Posterior cingulate gyrus (tissue), 11 donors: ENCODE measurements at regions not wholly inside any gene's neighbourhood (a gene's known extent, or its start where the extent isn't known, plus 50 kb on each side); places are given as distances from the start of the nearest gene placed in this dataset.
"Not testable (repeated sequence)": the region's sequence is repeated elsewhere in the genome, so short reads cannot be mapped to it uniquely, and the experiment has no call there.

Source experiments
- DNase-seq, 10 donors: peaks; one replicate each; pipeline versions ENCODE4 v3.0.0 to v3.0.0-alpha.2; 2020 to 2021; ENCODE audit warnings: mixed read lengths in 3 of 10
- intact Hi-C: fragments of 100-400 bp; cut with DNase I; formaldehyde crosslinking; loops from one replicate; pipeline ENCODE4 v1.15.1; 2023

DNA sequence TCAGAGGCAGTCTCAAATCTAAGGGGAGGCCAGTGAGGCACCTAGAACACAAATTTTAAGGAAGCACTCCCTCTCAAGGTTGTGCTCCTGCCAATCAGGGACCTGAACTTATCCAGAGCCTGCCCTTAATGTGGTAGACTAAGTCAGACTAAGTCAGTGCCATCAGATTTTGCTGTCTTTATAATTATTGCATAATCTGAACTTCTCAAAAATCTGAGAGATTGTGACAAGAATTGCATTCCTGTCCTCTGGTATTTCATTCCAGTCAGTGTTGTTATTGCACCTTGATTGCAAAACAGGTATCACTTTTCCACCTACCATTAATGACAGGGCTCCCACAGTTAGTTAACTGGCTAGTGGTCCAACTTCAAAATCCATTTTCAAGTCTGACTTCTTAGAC lies 197.1 kb upstream of the HCN1 start:
- no peak for DNase-seq
- intact Hi-C loops, result no loop called here

DNA sequence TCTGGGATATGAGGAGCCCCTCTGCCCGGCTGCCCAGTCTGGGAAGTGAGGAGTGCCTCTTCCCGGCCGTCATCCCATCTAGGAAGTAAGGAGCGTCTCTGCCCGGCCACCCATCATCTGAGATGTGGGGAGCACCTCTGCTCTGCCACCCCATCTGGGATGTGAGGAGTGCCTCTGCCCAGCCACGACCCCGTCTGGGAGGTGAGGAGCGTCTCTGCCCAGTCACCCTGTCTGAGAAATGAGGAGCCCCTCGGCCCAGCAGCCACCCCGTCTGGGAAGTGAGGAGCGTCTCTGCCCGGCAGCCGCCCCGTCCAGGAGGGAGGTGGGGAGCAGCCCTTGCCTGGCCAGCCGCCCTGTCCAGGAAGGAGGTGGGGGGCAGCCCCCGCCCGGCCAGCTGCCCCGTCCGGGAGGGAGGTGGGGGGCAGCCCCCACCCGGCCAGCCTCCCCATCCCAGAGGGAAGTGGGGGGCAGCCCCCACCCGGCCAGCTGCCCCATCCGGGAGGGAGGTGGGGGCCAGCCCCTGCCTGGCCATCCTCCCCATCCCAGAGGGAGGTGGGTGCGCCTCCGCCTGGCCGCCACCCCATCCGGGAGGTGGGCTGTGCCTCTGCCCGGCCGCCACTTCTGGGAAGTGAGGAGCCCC lies 194.4 kb upstream of the HCN1 start:
- intact Hi-C loops, result not testable (repeated sequence)
- DNase-seq, result peak in 2 of 10 donors; percentile 55 to 59

DNA sequence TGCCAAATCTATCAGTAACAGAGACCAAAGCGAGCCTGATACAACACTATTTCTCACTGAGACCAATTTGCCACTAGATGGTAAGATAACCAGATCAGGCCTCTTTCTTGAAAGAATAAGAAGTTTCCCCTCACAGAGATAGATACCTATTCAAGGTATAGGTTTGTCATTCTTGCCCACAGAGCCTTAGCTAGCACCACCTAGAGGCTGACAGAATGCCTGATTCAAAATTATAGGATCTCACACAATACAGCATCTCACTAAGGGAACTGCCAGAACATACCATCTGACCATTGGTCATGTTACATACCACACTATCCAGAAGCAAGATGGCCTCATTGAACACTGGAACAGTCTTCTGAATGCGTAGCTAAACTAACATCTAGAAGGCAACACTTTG lies 166.6 kb upstream of the HCN1 start:
- intact Hi-C loops, result no loop called here
- no peak for DNase-seq

DNA sequence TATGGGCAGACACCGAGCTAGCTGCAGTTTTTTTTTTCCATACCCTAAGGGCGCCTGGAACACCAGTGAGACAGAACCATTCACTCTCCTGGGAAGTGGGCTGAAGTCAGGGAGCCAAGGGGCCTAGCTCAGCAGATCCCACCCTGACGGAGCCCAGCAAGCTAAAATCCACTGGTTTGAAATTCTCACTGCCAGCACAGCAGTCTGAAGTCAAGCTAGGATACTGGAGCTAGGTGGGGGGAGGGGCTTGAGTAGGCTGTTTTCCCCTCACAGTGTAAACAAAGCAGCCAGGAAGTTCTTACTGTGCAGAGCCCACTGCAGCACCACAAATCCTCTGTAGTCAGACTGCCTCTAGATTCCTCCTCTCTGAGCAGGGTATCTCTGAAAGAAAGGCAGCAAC lies 151.7 kb upstream of the HCN1 start:
- intact Hi-C loops, result no loop called here

DNA sequence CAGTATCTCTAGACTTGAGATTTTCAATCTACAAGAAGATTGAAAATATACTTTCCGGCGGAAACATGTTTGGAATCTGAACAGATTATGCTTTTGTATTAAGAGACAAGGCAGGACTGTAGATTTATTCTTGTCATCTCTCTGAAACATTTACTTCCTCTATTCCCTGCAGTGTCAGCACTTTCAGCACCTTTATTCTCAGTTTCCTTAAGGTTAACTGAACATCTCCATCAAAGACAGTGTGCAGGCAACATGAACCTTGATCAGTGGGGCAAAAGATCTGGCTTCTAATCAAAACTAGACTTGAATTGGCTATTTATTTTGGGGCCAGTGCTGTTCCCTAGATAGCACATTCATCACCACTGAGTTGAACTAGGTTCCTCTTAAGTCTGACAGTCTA lies 129.9 kb upstream of the HCN1 start:
- intact Hi-C loops, result no loop called here

More for the DNA sequence above, 151.7 kb upstream of the HCN1 start:
- DNase-seq, result no peak

DNA sequence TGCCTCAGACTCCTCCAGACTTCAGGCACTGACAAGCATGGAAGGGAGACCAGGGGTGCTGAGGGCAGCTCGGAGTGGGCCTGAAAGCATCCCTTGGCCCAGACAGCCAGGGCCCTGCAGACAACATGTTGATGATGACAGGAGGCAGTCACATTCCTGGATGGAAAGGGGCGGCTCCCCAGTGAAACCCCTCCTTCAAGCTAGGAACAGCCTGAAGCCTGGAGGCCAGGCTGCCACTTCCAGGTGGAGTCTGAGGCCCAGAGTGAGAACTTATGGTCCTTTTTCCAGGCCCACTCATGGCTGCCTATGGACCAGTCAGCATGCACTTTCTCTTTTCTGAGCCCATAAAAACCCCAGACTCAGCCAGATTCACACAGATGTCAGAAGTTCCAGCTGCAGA lies 104.2 kb upstream of the HCN1 start:
- intact Hi-C loops, result no loop called here
- DNase-seq, result peak in 1 of 10 donors; percentile 70

More for the DNA sequence above, 129.9 kb upstream of the HCN1 start:
- DNase-seq, result no peak

DNA sequence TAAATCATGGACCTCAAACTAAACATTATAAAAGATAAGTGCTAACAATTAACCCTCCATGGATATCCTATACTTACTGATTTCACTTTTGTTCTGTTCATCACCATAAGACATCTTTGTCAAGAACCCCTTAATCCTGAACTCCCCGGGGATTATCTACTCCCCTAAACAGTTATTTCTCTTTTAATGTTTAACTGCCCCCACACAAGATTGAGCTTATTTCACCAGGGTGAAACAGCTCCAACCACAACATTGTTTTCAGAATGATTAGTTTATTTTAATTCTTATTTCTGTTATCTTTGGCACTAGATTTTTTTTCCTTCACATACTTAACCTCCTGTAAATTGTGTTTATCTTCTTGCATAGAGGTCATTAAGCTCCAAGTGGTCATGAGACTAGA lies 103.2 kb upstream of the HCN1 start:
- intact Hi-C loops, result no loop called here
- DNase-seq, result no peak

DNA sequence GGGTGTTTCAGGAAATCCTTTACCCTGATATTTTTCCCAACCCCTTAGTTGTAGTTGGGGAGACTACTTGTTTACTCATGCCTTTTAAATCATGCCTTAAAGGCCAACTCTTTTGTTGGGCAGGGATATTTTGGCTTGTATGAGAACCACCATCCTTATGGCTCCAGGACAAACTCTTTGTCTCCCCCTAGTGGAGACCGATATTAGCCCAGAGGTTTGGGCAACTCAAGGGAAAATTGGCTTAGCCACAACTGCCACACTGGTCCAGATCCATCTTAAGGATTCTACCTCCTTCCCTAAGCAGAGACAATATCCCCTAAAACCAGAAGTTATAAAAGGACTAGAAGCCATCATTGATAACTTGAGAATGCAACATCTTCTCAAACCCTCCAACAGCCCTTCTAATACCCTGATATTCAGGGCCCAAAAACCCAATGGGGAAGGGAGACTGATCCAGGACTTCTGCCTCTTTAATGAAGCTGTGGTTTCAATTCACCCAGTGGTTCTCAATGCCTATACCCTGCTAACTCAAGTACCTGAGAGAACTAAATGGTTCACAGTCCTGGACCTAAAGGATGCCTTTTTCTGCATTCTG lies 100.9 kb upstream of the HCN1 start:
- DNase-seq, result no peak
- intact Hi-C loops, result no loop called here

DNA sequence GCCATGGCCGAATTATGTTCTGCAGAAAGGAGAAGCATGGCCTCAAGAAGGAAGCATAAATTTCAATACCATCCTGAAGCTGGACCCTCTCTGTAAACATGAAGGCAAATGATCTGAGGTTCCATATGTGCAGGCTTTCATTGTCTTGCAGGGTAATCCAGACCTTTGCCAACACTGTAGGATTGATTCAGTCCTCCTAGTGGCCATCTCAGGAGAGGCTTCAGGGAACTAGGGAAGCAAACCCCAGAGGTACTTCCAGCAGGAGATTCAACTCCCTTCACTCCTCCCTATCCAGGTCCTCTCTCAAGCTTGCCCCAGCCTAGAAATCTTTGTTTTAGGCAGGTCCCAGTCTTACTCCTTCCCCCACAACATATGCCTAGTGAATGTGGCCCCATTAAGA lies 99.3 kb upstream of the HCN1 start:
- DNase-seq, result no peak
- intact Hi-C loops, result no loop called here

DNA sequence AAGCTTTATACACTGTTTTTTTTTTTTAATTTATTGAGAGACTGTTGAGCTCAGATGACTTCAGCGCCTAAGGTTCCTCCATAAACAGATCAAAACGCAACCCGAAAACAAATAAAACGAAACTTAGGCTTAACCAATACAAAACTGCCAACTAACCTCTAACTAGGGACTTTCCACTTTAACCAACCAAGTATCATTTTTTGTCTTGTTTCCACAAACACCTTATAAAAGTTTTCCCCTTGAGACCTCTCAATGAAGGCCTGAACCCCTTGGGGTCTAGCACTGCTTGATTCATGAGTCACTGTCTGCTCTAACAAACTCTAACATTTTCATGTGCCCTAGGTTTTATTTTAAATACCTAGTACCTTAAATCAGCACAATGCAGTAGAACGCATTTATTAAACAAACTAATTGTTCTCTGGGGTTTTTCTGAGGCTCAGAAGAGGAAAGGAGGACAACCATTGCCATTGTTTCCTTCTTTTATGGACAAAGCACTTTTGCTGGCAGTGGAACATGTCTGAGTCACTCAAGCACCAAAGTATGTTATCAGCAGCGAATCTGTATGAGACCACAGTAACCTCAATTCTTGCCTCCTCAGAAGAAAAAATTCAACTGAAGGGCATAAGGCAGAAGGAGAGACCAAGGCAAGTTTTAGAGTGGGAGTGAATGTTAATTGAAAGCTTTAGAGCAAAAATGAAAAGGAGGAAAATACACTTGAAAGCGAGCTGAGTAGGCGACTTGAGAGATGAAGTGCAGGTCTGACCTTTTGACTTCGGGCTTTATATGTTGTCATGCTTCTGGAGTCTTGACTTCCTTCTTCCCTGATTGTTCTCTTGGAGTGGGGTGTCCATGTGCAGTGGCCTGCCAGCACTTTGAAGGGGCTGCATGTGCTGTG lies 97.7 kb upstream of the HCN1 start:
- intact Hi-C loops, result no loop called here
- no peak for DNase-seq

DNA sequence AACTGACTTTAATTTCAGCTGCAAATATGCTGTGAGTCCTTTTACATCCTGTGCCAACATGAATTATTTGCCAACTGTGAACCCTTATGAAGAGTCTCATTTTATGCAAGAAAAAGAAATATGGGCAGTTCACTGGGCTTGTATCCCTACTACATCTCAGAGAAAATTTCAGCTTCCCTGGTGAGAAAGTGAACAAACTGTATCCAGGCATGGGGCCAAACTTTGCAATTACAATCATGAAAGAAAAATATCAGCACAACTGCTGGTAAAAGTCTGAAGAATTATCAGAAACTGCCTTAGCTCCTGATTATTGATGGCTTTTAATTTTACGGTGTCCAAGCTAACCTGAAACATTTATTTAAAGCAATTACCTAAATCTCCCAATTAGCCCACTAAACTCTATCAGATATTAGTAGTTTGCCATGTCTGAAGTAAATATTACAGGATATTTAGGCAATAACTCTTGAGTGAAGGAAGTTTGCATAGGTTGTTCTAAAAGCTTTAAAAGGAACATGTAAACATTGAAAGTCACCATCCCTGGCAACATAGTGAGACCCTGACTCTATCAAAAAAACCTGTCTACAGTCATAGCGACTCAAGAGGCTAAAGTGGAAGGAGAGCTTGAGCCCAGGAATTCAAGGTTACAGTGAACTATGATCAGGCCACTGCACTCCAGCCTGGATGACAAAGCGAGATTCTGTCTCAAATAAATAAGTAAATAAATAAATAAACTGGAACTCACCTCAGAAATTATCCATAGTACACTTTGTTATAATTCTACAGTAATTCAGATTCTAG lies 83.9 kb upstream of the HCN1 start:
- intact Hi-C loops, result no loop called here
- no peak for DNase-seq

DNA sequence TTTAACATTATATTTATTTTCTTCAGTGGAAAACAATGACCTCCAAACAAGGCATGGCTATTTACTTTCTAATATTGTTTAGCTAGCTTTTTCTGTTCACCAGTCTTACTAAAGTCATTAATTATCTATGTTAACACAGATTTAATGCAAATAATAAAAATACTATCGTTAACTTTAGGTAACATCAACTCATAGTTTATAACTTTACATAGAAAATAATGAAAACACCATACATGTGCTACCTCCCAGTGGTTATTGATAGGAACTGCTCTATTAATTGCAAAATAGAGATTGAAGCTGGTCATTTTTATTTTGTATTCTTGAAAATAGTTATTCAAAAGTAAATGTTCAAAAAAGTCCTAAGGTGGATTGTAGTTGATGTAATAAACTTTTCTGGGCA lies 78.3 kb upstream of the HCN1 start:
- DNase-seq, result no peak
- intact Hi-C loops, result no loop called here

DNA sequence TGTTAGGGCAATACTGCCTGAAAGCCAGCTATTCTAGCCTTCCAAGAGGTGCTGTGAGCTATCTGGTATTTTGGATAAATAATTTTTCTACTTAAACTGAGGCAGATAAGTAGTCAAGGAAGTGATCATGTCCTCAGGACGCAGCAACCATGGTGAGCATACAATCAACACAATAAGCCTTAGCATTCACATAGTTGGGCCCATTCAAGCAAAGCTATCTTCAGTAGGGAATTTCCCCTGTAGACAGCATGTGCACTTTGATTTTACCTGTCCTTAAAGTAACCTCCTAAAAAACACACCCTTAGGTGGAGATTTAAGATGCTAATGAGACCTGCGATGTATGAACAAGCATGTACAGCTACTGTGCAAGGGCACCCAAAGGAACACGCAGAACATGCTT lies 76.2 kb upstream of the HCN1 start:
- no peak for DNase-seq
- intact Hi-C loops, result no loop called here

DNA sequence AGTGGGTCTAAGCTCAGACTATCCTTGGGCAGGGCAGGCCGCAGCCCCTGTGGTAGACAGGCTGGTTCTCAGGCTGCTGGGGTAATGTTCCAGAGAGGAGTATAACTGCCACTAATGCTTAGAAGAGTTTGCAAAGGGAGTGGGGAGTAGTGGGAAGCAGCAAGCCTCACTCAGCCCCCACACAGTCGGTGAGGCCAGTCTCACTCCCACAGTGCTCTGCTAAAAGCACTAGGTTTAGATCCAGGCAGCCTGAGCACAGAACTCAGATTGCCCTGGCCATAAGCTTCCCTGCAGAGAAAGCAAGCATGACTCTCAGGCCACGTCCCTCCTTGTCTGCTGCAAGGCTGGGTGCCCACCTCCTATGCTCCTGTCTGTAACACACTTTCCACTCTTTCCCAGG lies 69.4 kb upstream of the HCN1 start:
- intact Hi-C loops, result loop anchor here (5.0 kb wide), 1 partner anchor 68 kb away; the partner anchor contains the start of gene HCN1

DNA sequence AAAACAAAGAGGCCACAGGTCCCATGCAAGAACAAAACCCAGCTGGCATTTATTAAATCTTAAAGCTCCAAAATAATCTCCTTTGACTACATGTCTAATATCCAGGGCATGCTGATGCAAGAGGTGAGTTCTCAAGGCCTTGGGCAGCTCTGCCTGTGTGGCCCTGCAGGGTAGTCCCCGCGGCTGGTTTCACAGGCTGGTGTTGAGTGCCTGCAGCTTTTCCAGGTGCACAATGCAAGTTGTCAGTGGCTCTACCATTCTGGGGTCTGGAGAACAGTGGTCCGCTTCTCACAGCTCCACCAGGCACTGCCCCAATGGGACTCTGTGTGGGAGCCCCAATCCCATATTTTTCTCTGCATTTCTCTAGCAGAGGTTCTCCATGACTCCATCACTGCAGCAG lies 54.4 kb upstream of the HCN1 start:
- intact Hi-C loops, result no loop called here
- DNase-seq, result no peak

More for the DNA sequence above, 69.4 kb upstream of the HCN1 start:
- DNase-seq, result peak in 5 of 10 donors; percentile 4 to 86 (median 79)

DNA sequence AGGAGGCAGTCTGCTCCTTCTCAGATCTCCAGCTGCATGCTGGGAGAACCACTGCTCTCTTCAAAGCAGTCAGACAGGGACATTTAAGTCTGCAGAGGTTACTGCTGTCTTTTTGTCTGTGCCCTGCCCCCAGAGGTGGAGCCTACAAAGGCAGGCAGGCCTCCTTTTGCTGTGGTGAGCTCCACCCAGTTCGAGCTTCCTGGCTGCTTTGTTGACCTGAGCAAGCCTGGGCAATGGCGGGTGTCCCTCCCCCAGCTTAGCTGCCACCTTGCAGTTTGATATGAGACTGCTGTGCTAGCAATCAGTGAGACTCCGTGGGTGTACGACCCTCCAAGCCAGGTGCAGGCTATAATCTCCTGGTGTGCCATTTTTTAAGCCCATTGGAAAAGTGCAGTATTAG lies 52.3 kb upstream of the HCN1 start:
- DNase-seq, intact Hi-C loops: not testable (repeated sequence)
